ENCODE measurements at regions not wholly inside any gene's neighbourhood (a gene's known extent, or its start where the extent isn't known, plus 50 kb on each side); places are given as distances from the start of the nearest gene placed in this dataset.
"Not testable (repeated sequence)": the region's sequence is repeated elsewhere in the genome, so short reads cannot be mapped to it uniquely, and the experiment has no call there.

DNA sequence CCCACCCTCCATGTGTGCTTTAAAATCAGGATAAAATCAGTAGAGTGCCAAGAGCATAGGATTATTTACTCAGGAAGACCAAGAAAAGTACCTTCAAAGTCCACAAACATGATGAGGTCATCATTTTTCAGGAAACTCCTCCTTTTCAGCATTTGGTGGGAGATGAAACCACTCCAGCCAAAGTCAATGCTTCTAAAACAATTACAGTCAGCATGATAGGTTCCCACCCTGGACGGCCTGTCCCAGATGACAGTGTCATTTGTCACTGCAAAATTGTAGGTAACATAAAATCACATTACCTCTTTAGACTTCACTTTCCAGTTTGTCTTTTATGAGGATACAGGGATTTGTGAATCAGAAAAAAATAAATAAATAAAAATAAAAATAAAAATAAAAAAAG, 638.0 kb downstream of the SPATA31A6 start:
- TF ChIP-seq, protein P1, sequence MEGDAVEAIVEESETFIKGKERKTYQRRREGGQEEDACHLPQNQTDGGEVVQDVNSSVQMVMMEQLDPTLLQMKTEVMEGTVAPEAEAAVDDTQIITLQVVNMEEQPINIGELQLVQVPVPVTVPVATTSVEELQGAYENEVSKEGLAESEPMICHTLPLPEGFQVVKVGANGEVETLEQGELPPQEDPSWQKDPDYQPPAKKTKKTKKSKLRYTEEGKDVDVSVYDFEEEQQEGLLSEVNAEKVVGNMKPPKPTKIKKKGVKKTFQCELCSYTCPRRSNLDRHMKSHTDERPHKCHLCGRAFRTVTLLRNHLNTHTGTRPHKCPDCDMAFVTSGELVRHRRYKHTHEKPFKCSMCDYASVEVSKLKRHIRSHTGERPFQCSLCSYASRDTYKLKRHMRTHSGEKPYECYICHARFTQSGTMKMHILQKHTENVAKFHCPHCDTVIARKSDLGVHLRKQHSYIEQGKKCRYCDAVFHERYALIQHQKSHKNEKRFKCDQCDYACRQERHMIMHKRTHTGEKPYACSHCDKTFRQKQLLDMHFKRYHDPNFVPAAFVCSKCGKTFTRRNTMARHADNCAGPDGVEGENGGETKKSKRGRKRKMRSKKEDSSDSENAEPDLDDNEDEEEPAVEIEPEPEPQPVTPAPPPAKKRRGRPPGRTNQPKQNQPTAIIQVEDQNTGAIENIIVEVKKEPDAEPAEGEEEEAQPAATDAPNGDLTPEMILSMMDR (IDR thresholded peaks at IDR 0.05; ENCODE audit: low read length), result not testable (repeated sequence)
- TF ChIP-seq EZH2 (IDR thresholded peaks at IDR 0.05; ENCODE audit: borderline replicate concordance, low read length), result not testable (repeated sequence)

Measured in OCI-LY1 (cell line).